HFFc6 (cell line): ENCODE measurements at regions not wholly inside any gene's neighbourhood (a gene's known extent, or its start where the extent isn't known, plus 50 kb on each side); places are given as distances from the start of the nearest gene placed in this dataset.

ENCODE experiments used
- DNase-seq: peaks from one replicate; pipeline ENCODE4 v3.0.0-alpha.2; 2018
- H3K27ac Mint-ChIP-seq: 2 replicates; pipeline ENCODE4 v1.8.0; 2020; ENCODE audit warnings: mild to moderate bottlenecking, mixed read lengths
- H3K27me3 Mint-ChIP-seq: 2 replicates; pipeline ENCODE4 v1.8.0; 2021; ENCODE audit warnings: mild to moderate bottlenecking, moderate library complexity, mixed read lengths; ENCODE audit not compliant: insufficient read depth
- H3K36me3 Mint-ChIP-seq: 2 replicates; pipeline ENCODE4 v1.8.0; 2021; ENCODE audit warnings: low read depth, mixed read lengths
- H3K4me1 Mint-ChIP-seq: 2 replicates; pipeline ENCODE4 v1.8.0; 2020; ENCODE audit warnings: low read depth, mixed read lengths
- H3K4me3 Mint-ChIP-seq: 2 replicates; pipeline ENCODE4 v1.8.0; 2020; ENCODE audit warnings: mild to moderate bottlenecking, moderate library complexity, mixed read lengths
- H3K9me3 Mint-ChIP-seq: 2 replicates; pipeline ENCODE4 v1.8.0; 2020; ENCODE audit warnings: mild to moderate bottlenecking, mixed read lengths
- TF ChIP-seq, protein P1 (sequence below): fragments of 200-600 bp; sonication (generic); IDR thresholded peaks from 2 replicates; pipeline ENCODE4 v1.5.0; 2021; ENCODE audit warnings: antibody characterized with exemption, mild to moderate bottlenecking

DNA sequence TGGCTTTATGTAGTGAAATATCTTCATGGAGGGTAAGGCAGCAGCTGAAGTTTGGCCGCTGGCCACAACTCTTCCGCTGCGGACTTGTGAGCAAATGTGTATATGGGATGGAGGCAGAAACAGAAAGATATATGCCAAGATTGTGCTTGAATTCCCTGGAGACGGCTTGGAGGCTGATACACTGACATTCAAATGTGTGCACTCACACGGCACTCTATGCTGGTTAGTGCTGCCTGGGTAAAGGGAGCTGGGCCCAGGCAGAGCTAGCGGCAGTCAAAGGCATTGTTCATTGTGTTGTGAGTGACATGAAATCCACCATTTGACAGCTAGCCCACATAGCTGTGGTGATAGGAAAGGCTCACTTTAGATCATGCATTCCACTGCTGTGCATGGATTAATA is 202.7 kb downstream of the CLIC5 start:
- no peak overlapping the region for H3K4me3 Mint-ChIP-seq
- no peaks in the 10 kb centered on the region for H3K36me3 Mint-ChIP-seq
- no peaks in the 10 kb centered on the region for H3K9me3 Mint-ChIP-seq
- DNase-seq = no peak
- H3K4me1 Mint-ChIP-seq = peaks cover 34% of the 10 kb centered on the region
- TF ChIP-seq, protein P1, sequence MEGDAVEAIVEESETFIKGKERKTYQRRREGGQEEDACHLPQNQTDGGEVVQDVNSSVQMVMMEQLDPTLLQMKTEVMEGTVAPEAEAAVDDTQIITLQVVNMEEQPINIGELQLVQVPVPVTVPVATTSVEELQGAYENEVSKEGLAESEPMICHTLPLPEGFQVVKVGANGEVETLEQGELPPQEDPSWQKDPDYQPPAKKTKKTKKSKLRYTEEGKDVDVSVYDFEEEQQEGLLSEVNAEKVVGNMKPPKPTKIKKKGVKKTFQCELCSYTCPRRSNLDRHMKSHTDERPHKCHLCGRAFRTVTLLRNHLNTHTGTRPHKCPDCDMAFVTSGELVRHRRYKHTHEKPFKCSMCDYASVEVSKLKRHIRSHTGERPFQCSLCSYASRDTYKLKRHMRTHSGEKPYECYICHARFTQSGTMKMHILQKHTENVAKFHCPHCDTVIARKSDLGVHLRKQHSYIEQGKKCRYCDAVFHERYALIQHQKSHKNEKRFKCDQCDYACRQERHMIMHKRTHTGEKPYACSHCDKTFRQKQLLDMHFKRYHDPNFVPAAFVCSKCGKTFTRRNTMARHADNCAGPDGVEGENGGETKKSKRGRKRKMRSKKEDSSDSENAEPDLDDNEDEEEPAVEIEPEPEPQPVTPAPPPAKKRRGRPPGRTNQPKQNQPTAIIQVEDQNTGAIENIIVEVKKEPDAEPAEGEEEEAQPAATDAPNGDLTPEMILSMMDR = no peak
- H3K27ac Mint-ChIP-seq = no peak overlapping the region
- peaks cover 13% of the 10 kb centered on the region for H3K27me3 Mint-ChIP-seq

DNA sequence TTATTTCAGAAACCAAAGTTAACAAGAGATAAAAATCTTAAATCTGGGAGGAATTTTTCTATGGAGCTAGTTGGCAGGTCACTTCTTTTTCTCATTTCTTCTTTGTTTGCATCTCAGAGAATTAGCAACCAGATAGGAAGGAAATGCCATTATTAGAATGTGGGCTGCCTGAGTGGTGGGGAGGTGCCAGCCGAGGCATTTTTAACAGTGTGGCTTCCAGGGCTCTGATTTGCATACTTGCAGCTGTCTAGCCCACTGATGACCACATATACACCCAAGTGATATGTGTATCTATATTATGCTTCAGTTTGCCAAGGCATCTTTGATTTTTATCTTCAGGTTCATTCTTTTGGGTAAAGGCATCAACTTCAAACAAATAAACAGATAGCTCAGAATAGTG is 206.7 kb downstream of the CLIC5 start:
- peaks cover 6% of the 10 kb centered on the region; the same call in 1 of the 2 replicates for H3K4me1 Mint-ChIP-seq
- TF ChIP-seq, protein P1 = no peak
- H3K4me3 Mint-ChIP-seq = no peak overlapping the region
- no peak for DNase-seq
- H3K27me3 Mint-ChIP-seq = peaks cover 13% of the 10 kb centered on the region
- H3K36me3 Mint-ChIP-seq = no peaks in the 10 kb centered on the region
- H3K9me3 Mint-ChIP-seq = no peaks in the 10 kb centered on the region
- no peak overlapping the region for H3K27ac Mint-ChIP-seq

- H3K36me3 Mint-ChIP-seq = no peaks in the 10 kb centered on the region
- TF ChIP-seq, protein P1 = no peak
- H3K4me3 Mint-ChIP-seq = no peak overlapping the region
- H3K27me3 Mint-ChIP-seq = peaks cover 13% of the 10 kb centered on the region
- H3K27ac Mint-ChIP-seq = no peak overlapping the region
- no peaks in the 10 kb centered on the region for H3K9me3 Mint-ChIP-seq
- H3K4me1 Mint-ChIP-seq = peaks cover 6% of the 10 kb centered on the region; the same call in 1 of the 2 replicates
- no peak for DNase-seq
These were observed 207.5 kb downstream of the CLIC5 start for GRCh38 chr6:45808042-45808645.

GRCh38 chr6:45807311-45808041 is 208.2 kb downstream of the CLIC5 start:
- Mint-ChIP-seq H3K36me3 (no peaks in the 10 kb centered on the region), H3K4me3 (no peak overlapping the region), H3K27me3 (peaks cover 13% of the 10 kb centered on the region), H3K27ac (no peak overlapping the region), H3K4me1 (peaks cover 6% of the 10 kb centered on the region; the same call in 1 of the 2 replicates), H3K9me3 (no peaks in the 10 kb centered on the region)
- TF ChIP-seq, protein P1 = no peak
- DNase-seq = no peak

- Mint-ChIP-seq H3K36me3 (no peaks in the 10 kb centered on the region), H3K4me3 (no peak overlapping the region), H3K27me3 (peaks cover 7% of the 10 kb centered on the region; the same call in 1 of the 2 replicates), H3K4me1 (peaks cover 6% of the 10 kb centered on the region; the same call in 1 of the 2 replicates), H3K27ac (no peak overlapping the region), H3K9me3 (no peaks in the 10 kb centered on the region)
- TF ChIP-seq, protein P1 = no peak
- no peak for DNase-seq
These were observed 209.5 kb downstream of the CLIC5 start for GRCh38 chr6:45806172-45806571.
